Activated CD4-positive, alpha-beta memory T cell treated with anti-CD3 and anti-CD28 coated beads for 36 hours (primary cell): ENCODE measurements at regions not wholly inside any gene's neighbourhood (a gene's known extent, or its start where the extent isn't known, plus 50 kb on each side); places are given as distances from the start of the nearest gene placed in this dataset.

Experiments used
- CTCF ChIA-PET: fragments of 350-600 bp; sonication (Branson Sonifier 250); formaldehyde crosslinking; loops from one replicate; lab custom pipeline; 2021; ENCODE audit warnings: antibody characterized with exemption, inconsistent platforms; lab: Charles Lee
- POLR2A ChIA-PET: fragments of 350-600 bp; sonication (Branson Sonifier 250); formaldehyde crosslinking; loops from one replicate; lab custom pipeline; 2021; ENCODE audit warnings: antibody characterized with exemption; lab: Charles Lee
- DNase-seq: peaks from one replicate; pipeline ENCODE4 v3.0.0-alpha.2; 2020
- H3K27ac Mint-ChIP-seq: one replicate; pipeline ENCODE4 v1.8.0; 2021; ENCODE audit warnings: mixed read lengths
- H3K27me3 Mint-ChIP-seq: one replicate; pipeline ENCODE4 v1.8.0; 2021; ENCODE audit warnings: mixed read lengths
- H3K36me3 Mint-ChIP-seq: one replicate; pipeline ENCODE4 v1.8.0; 2021; ENCODE audit warnings: mixed read lengths
- H3K4me1 Mint-ChIP-seq: one replicate; pipeline ENCODE4 v1.8.0; 2021; ENCODE audit warnings: low read depth, mixed read lengths
- H3K4me3 Mint-ChIP-seq: one replicate; pipeline ENCODE4 v1.8.0; 2021; ENCODE audit warnings: mild to moderate bottlenecking, mixed read lengths
- H3K9me3 Mint-ChIP-seq: one replicate; pipeline ENCODE4 v1.8.0; 2021; ENCODE audit warnings: mixed read lengths
- intact Hi-C: fragments of 100-400 bp; cut with micrococcal nuclease; formaldehyde crosslinking; loops from one replicate; pipeline ENCODE4 v1.15.1; 2023

GRCh38 chr9:21567926-21568325 is 85.8 kb upstream of the IFNE start:
- H3K9me3 Mint-ChIP-seq = no peaks in the 10 kb centered on the region
- CTCF ChIA-PET = no interaction called here
- peaks cover 13% of the 10 kb centered on the region for H3K27me3 Mint-ChIP-seq
- POLR2A ChIA-PET = no interaction called here
- no peak overlapping the region for H3K27ac Mint-ChIP-seq
- no peak overlapping the region for H3K4me3 Mint-ChIP-seq
- DNase-seq = no peak
- H3K36me3 Mint-ChIP-seq = no peaks in the 10 kb centered on the region
- peaks cover 7% of the 10 kb centered on the region for H3K4me1 Mint-ChIP-seq
- intact Hi-C loops = no loop called here

- no peak overlapping the region for H3K27ac Mint-ChIP-seq
- H3K27me3 Mint-ChIP-seq = peaks cover 13% of the 10 kb centered on the region
- ChIA-PET CTCF (interaction anchor here (1.0 kb wide), 1 partner anchor 103 kb away, joined by 4 read pairs; no protein-coding TSS in a partner anchor), POLR2A (no interaction called here)
- no peaks in the 10 kb centered on the region for H3K36me3 Mint-ChIP-seq
- intact Hi-C loops = no loop called here
- DNase-seq = no peak
- H3K9me3 Mint-ChIP-seq = no peaks in the 10 kb centered on the region
- H3K4me3 Mint-ChIP-seq = no peak overlapping the region
- H3K4me1 Mint-ChIP-seq = peaks cover 7% of the 10 kb centered on the region
Observed at GRCh38 chr9:21568484-21568883, 86.4 kb upstream of the IFNE start.

GRCh38 chr9:21569721-21570120 is 87.6 kb upstream of the IFNE start:
- intact Hi-C loops = loop anchor here (10.0 kb wide), 1 partner anchor 215 kb away; the partner anchor contains the start of gene IFNA6
- no peak overlapping the region for H3K27ac Mint-ChIP-seq
- ChIA-PET POLR2A (no interaction called here), CTCF (interaction anchor here (1.0 kb wide), 1 partner anchor 104 kb away, joined by 4 read pairs; no protein-coding TSS in a partner anchor)
- DNase-seq = no peak
- no peaks in the 10 kb centered on the region for H3K4me1 Mint-ChIP-seq
- no peaks in the 10 kb centered on the region for H3K36me3 Mint-ChIP-seq
- H3K9me3 Mint-ChIP-seq = no peaks in the 10 kb centered on the region
- peaks cover 13% of the 10 kb centered on the region for H3K27me3 Mint-ChIP-seq
- no peak overlapping the region for H3K4me3 Mint-ChIP-seq

GRCh38 chr9:21570643-21571275 is 88.6 kb upstream of the IFNE start:
- ChIA-PET POLR2A (no interaction called here), CTCF (interaction anchor here (0.6 to 3.9 kb wide), 2 partner anchors 11 to 54 kb away, joined by 3 to 12 read pairs; no protein-coding TSS in a partner anchor)
- Mint-ChIP-seq H3K27ac (no peak overlapping the region), H3K4me1 (no peaks in the 10 kb centered on the region), H3K36me3 (no peaks in the 10 kb centered on the region), H3K4me3 (no peak overlapping the region), H3K9me3 (no peaks in the 10 kb centered on the region), H3K27me3 (peaks cover 9% of the 10 kb centered on the region)
- intact Hi-C loops = loop anchor here (10.0 kb wide), 1 partner anchor 216 kb away; the partner anchor contains the start of gene IFNA6
- no peak for DNase-seq

GRCh38 chr9:21574261-21574660 is 92.1 kb upstream of the IFNE start:
- intact Hi-C loops = loop anchor here (10.0 kb wide), 1 partner anchor 219 kb away; the partner anchor contains the start of gene IFNA6
- Mint-ChIP-seq H3K9me3 (no peaks in the 10 kb centered on the region), H3K36me3 (no peaks in the 10 kb centered on the region), H3K27ac (no peak overlapping the region), H3K27me3 (peaks cover 3% of the 10 kb centered on the region), H3K4me3 (no peak overlapping the region), H3K4me1 (peaks cover 26% of the 10 kb centered on the region)
- DNase-seq = no peak
- ChIA-PET POLR2A (no interaction called here), CTCF (interaction anchor here (1.2 to 3.9 kb wide), 2 partner anchors 15 to 20 kb away, joined by 3 to 12 read pairs; no protein-coding TSS in a partner anchor)

GRCh38 chr9:21576331-21577189 is 94.4 kb upstream of the IFNE start:
- Mint-ChIP-seq H3K27me3 (peaks cover 3% of the 10 kb centered on the region), H3K36me3 (no peaks in the 10 kb centered on the region), H3K4me1 (peaks cover 32% of the 10 kb centered on the region), H3K4me3 (no peak overlapping the region), H3K9me3 (no peaks in the 10 kb centered on the region), H3K27ac (peak overlapping the region; percentile 8)
- POLR2A ChIA-PET = interaction anchor here (1.5 kb wide), 1 partner anchor 35 kb away, joined by 3 read pairs; no protein-coding TSS in a partner anchor
- intact Hi-C loops = loop anchor here (1.0 to 10.0 kb wide), 10 partner anchors 15 to 636 kb away; partner anchors contain the start of genes IFNA6 and MTAP
- CTCF ChIA-PET = interaction anchor here (0.6 to 1.3 kb wide), 3 partner anchors 18 to 1856 kb away, joined by 3 to 6 read pairs (median 3); no protein-coding TSS in a partner anchor
- peak; percentile 71 for DNase-seq

- no peak overlapping the region for H3K27ac Mint-ChIP-seq
- peaks cover 39% of the 10 kb centered on the region for H3K4me1 Mint-ChIP-seq
Observed at GRCh38 chr9:21579247-21579671, 97.1 kb upstream of the IFNE start.

GRCh38 chr9:21579743-21580142 is 97.6 kb upstream of the IFNE start:
- intact Hi-C loops = loop anchor here (5.0 to 10.0 kb wide), 6 partner anchors 183 to 633 kb away; partner anchors contain the start of genes IFNA6 and MTAP
- Mint-ChIP-seq H3K27me3 (peaks cover under 1% of the 10 kb centered on the region), H3K4me3 (no peak overlapping the region), H3K27ac (no peak overlapping the region), H3K4me1 (peaks cover 39% of the 10 kb centered on the region), H3K9me3 (no peaks in the 10 kb centered on the region), H3K36me3 (no peaks in the 10 kb centered on the region)
- POLR2A ChIA-PET = no interaction called here
- CTCF ChIA-PET = interaction anchor here (1.5 kb wide), 1 partner anchor 129 kb away, joined by 4 read pairs; no protein-coding TSS in a partner anchor
- no peak for DNase-seq

More at GRCh38 chr9:21579247-21579671, 97.1 kb upstream of the IFNE start:
- CTCF ChIA-PET = interaction anchor here (1.5 kb wide), 1 partner anchor 130 kb away, joined by 4 read pairs; no protein-coding TSS in a partner anchor
- DNase-seq = peak; percentile 40
- POLR2A ChIA-PET = no interaction called here
- Mint-ChIP-seq H3K4me3 (peak overlapping the region; percentile 37), H3K27me3 (no peaks in the 10 kb centered on the region), H3K9me3 (no peaks in the 10 kb centered on the region), H3K36me3 (no peaks in the 10 kb centered on the region)
- intact Hi-C loops = loop anchor here (5.0 to 10.0 kb wide), 6 partner anchors 183 to 633 kb away; partner anchors contain the start of genes IFNA6 and MTAP

GRCh38 chr9:21580636-21581378 is 98.7 kb upstream of the IFNE start:
- Mint-ChIP-seq H3K27ac (no peak overlapping the region), H3K4me1 (peaks cover 39% of the 10 kb centered on the region), H3K9me3 (no peaks in the 10 kb centered on the region), H3K27me3 (peaks cover 2% of the 10 kb centered on the region), H3K4me3 (no peak overlapping the region), H3K36me3 (no peaks in the 10 kb centered on the region)
- CTCF ChIA-PET = no interaction called here
- no peak for DNase-seq
- POLR2A ChIA-PET = no interaction called here
- intact Hi-C loops = no loop called here

GRCh38 chr9:21583628-21584377 is 101.7 kb upstream of the IFNE start:
- peaks cover 2% of the 10 kb centered on the region for H3K27me3 Mint-ChIP-seq
- no peaks in the 10 kb centered on the region for H3K36me3 Mint-ChIP-seq
- ChIA-PET POLR2A (no interaction called here), CTCF (no interaction called here)
- DNase-seq = no peak
- H3K27ac Mint-ChIP-seq = no peak overlapping the region
- H3K4me3 Mint-ChIP-seq = no peak overlapping the region
- intact Hi-C loops = no loop called here
- H3K4me1 Mint-ChIP-seq = peaks cover 17% of the 10 kb centered on the region
- no peaks in the 10 kb centered on the region for H3K9me3 Mint-ChIP-seq

GRCh38 chr9:21584890-21585289 is 102.8 kb upstream of the IFNE start:
- peaks cover 7% of the 10 kb centered on the region for H3K4me1 Mint-ChIP-seq
- DNase-seq = no peak
- intact Hi-C loops = no loop called here
- ChIA-PET CTCF (no interaction called here), POLR2A (no interaction called here)
- H3K27me3 Mint-ChIP-seq = peaks cover 2% of the 10 kb centered on the region
- no peak overlapping the region for H3K27ac Mint-ChIP-seq
- no peaks in the 10 kb centered on the region for H3K36me3 Mint-ChIP-seq
- H3K4me3 Mint-ChIP-seq = no peak overlapping the region
- H3K9me3 Mint-ChIP-seq = no peaks in the 10 kb centered on the region
